Neural progenitor cell (in vitro differentiated cells): ENCODE measurements at regions not wholly inside any gene's neighbourhood (a gene's known extent, or its start where the extent isn't known, plus 50 kb on each side); places are given as distances from the start of the nearest gene placed in this dataset.

Source experiments
- EZH2 ChIP-seq: fragments of 200-600 bp; sonication (generic); IDR thresholded peaks from 2 replicates; pipeline ENCODE4 v1.6.1; 2017; ENCODE audit warnings: antibody characterized with exemption, mild to moderate bottlenecking, moderate library complexity
- EZH2phosphoT487 ChIP-seq: fragments of 200-600 bp; sonication (generic); IDR thresholded peaks from 2 replicates; pipeline ENCODE4 v1.6.1; 2017; ENCODE audit warnings: antibody characterized with exemption
- TF ChIP-seq, protein P1 (sequence below): fragments of 200-600 bp; sonication (generic); IDR thresholded peaks from 2 replicates; pipeline ENCODE4 v1.5.1; 2017; ENCODE audit warnings: antibody characterized with exemption, mild to moderate bottlenecking

DNA sequence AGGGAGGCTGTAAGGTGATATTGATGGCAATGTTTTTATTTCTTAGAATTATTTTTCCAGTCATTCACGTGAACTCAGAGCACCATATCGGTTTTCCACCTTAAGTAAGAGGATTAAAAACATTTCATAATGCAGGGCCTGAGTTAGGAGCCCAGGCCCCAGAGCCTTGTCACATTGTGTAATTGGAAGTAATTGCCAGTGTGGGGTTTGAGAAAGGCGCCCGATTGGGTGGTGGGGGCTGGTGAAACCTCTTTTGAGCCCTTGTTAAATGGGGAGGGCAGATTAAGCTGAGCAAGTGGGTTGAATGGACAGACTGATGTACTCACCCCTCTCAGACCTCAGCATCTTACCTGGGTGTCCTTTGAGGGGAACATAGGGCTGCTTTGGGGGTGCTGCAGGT, 116.7 kb upstream of the PITX1 start:
- TF ChIP-seq EZH2 (no peak), EZH2phosphoT487 (no peak)
- TF ChIP-seq, protein P1, sequence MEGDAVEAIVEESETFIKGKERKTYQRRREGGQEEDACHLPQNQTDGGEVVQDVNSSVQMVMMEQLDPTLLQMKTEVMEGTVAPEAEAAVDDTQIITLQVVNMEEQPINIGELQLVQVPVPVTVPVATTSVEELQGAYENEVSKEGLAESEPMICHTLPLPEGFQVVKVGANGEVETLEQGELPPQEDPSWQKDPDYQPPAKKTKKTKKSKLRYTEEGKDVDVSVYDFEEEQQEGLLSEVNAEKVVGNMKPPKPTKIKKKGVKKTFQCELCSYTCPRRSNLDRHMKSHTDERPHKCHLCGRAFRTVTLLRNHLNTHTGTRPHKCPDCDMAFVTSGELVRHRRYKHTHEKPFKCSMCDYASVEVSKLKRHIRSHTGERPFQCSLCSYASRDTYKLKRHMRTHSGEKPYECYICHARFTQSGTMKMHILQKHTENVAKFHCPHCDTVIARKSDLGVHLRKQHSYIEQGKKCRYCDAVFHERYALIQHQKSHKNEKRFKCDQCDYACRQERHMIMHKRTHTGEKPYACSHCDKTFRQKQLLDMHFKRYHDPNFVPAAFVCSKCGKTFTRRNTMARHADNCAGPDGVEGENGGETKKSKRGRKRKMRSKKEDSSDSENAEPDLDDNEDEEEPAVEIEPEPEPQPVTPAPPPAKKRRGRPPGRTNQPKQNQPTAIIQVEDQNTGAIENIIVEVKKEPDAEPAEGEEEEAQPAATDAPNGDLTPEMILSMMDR: no peak
